Body of pancreas (tissue), 4 donors: ENCODE measurements at regions not wholly inside any gene's neighbourhood (a gene's known extent, or its start where the extent isn't known, plus 50 kb on each side); places are given as distances from the start of the nearest gene placed in this dataset.

Source experiments
- ATAC-seq: fragments of 150-250 bp; one replicate; pipeline ENCODE4 v1.9.1; 2016
- DNase-seq, 4 donors: peaks; one replicate each; pipeline ENCODE4 v3.0.0-alpha.2; 2019
- H3K27ac ChIP-seq, 4 donors: fragments of 200-600 bp; sonication (generic); 1 replicate in 3 of 4; 2 replicates in 1 of 4; pipeline versions ENCODE4 v1.5.1 to v1.6.1; 2016 to 2019; ENCODE audit warnings: mild to moderate bottlenecking in 1 of 4, mixed read lengths in 1 of 4, moderate library complexity in 1 of 4
- H3K27me3 ChIP-seq, 2 donors: fragments of 200-600 bp; sonication (generic); one replicate each; pipeline ENCODE4 v1.6.0; 2016; ENCODE audit warnings: mild to moderate bottlenecking in 1 of 2
- H3K36me3 ChIP-seq, 2 donors: fragments of 200-600 bp; sonication (generic); replicated peaks in 1 of 2; 2 replicates each; pipeline ENCODE4 v1.5.1; 2016; ENCODE audit warnings: low read depth in 2 of 2; ENCODE audit not compliant: insufficient read depth in 1 of 2
- H3K4me1 ChIP-seq: fragments of 200-600 bp; sonication (generic); one replicate; pipeline ENCODE4 v1.6.0; 2016
- H3K4me3 ChIP-seq, 2 donors: fragments of 200-600 bp; sonication (generic); 1 replicate in 1 of 2; 2 replicates in 1 of 2; pipeline ENCODE4 v1.5.1; 2016 to 2019
- H3K9me3 ChIP-seq, 3 donors: fragments of 200-600 bp; sonication (generic); 1 replicate in 2 of 3; 2 replicates in 1 of 3; pipeline ENCODE4 v1.5.1; 2016
- POLR2A ChIP-seq, 3 donors: fragments of 450-650 bp; IDR thresholded peaks; one replicate each; pipeline ENCODE4 v1.6.1; 2016; ENCODE audit warnings: antibody characterized with exemption in 3 of 3, mild to moderate bottlenecking in 2 of 3
- WGBS, 2 donors: methylation state at CpG; one replicate each; pipeline ENCODE4 v1.1.5; 2017; 5-methylcytosine and 5-hydroxymethylcytosine counted together
- intact Hi-C: fragments of 100-400 bp; cut with DNase I; formaldehyde crosslinking; loops from one replicate; pipeline ENCODE4 v1.15.1; 2023
- TF ChIP-seq, protein P1 (sequence below), 7 experiments: fragments of 450-650 bp in 4 of 7; fragments of 200-600 bp in 3 of 7; sonication (generic) in 3 of 7; IDR thresholded peaks; one replicate each; pipeline ENCODE4 v1.5.1; 2016 to 2019; ENCODE audit warnings: antibody characterized with exemption in 7 of 7

DNA sequence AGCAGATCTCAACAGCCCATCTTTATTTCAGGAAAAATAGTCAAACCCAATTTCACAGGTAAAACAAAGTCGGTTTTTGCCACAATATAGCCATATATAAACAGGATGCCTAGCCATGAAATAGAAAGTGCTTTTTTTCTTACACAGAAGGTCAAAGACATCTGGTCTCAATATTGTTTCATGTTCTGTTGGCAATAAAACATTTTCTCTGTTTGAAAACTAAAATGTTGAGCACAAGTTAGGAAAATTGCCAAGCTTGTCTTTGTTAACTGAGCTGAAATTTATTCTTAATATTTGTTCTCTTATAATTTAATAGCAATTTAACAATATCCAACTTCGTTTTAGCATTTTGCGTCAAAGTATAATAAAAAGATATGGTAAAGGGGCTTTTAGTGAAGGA is 673.4 kb downstream of the DTWD2 start:
- 61 to 64% methylated on average over 3 of the region's 3 CpGs for WGBS, 2 donors
- ATAC-seq (no peak), DNase-seq (no peak)
- Histone ChIP-seq H3K27me3 (no peaks in the 10 kb centered on the region), H3K4me3 (no peak overlapping the region), H3K36me3 (no peaks in the 10 kb centered on the region), H3K9me3 (no peaks in the 10 kb centered on the region), H3K4me1 (no peaks in the 10 kb centered on the region), H3K27ac (no peak overlapping the region)
- intact Hi-C loops: no loop called here
- TF ChIP-seq, protein P1, sequence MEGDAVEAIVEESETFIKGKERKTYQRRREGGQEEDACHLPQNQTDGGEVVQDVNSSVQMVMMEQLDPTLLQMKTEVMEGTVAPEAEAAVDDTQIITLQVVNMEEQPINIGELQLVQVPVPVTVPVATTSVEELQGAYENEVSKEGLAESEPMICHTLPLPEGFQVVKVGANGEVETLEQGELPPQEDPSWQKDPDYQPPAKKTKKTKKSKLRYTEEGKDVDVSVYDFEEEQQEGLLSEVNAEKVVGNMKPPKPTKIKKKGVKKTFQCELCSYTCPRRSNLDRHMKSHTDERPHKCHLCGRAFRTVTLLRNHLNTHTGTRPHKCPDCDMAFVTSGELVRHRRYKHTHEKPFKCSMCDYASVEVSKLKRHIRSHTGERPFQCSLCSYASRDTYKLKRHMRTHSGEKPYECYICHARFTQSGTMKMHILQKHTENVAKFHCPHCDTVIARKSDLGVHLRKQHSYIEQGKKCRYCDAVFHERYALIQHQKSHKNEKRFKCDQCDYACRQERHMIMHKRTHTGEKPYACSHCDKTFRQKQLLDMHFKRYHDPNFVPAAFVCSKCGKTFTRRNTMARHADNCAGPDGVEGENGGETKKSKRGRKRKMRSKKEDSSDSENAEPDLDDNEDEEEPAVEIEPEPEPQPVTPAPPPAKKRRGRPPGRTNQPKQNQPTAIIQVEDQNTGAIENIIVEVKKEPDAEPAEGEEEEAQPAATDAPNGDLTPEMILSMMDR (IDR thresholded peaks at IDR 0.05): no peak
- no peak for TF ChIP-seq POLR2A (IDR thresholded peaks at IDR 0.05)

DNA sequence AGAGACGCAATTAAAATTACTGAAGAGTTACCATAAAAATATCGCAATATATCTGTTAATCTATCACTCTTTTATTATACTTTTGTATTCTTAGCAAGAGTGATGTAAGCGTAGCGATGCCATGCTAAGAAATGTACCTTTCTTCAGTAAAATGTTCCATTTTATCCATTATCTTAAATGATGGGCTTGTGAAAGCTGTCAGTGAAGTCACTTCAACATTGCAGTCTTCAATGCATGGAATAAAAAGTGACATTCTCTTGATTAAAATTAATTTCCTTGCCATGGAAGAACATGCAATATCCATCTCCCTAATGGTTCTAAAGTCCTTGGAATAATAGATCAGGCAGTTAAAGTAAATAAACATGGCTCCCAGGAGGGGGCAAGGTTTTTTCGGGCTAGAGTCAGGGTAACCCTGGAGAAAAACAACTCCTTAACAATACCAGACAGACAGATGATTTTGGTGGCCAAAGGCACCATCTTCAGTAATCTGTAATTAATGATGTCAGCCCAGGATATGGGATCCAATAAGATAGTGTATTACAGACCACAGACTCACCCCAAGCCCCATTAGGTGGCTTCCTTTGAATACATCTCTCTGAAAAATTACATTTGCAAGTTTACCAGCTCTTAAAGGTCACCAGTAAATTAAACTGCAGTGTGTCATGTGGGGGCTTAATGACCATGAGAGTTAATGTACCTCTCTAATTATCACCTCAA is 677.1 kb downstream of the DTWD2 start:
- H3K9me3 ChIP-seq: no peaks in the 10 kb centered on the region
- DNase-seq (no peak), ATAC-seq (no peak)
- intact Hi-C loops: no loop called here
- TF ChIP-seq POLR2A (IDR thresholded peaks at IDR 0.05): no peak
- TF ChIP-seq, protein P1 (IDR thresholded peaks at IDR 0.05): no peak
- H3K4me1 ChIP-seq: no peaks in the 10 kb centered on the region
- WGBS, 2 donors: 72 to 77% methylated on average over 5 of the region's 5 CpGs
- H3K27ac ChIP-seq: no peak overlapping the region
- H3K4me3 ChIP-seq: no peak overlapping the region
- no peaks in the 10 kb centered on the region for H3K36me3 ChIP-seq
- H3K27me3 ChIP-seq: no peaks in the 10 kb centered on the region

DNA sequence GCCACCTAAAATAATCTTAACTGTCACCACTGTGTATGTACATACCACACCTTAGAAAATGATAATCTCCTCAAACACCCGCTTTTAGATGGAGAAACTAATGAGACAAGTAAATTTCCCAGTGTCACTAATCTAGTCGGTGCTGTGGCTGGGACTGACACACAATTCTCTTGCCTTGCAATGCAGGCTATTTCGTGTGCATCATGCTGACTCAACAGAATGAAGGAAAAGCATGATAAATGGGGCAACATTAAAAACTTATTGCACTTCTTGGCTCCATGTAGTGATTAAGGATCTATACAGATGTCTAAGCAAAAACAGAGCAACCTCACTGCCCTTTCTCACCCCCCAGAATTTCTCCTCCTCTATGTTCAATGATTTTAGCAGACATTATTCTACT is 677.9 kb downstream of the DTWD2 start:
- Histone ChIP-seq H3K36me3 (no peaks in the 10 kb centered on the region), H3K9me3 (no peaks in the 10 kb centered on the region), H3K27me3 (no peaks in the 10 kb centered on the region), H3K4me3 (no peak overlapping the region), H3K4me1 (no peaks in the 10 kb centered on the region), H3K27ac (no peak overlapping the region)
- ATAC-seq: no peak
- TF ChIP-seq POLR2A (IDR thresholded peaks at IDR 0.05): no peak
- TF ChIP-seq, protein P1 (IDR thresholded peaks at IDR 0.05): no peak
- intact Hi-C loops: no loop called here
- no peak for DNase-seq
- WGBS, 2 donors: 46 to 50% methylated on average over 3 of the region's 3 CpGs

DNA sequence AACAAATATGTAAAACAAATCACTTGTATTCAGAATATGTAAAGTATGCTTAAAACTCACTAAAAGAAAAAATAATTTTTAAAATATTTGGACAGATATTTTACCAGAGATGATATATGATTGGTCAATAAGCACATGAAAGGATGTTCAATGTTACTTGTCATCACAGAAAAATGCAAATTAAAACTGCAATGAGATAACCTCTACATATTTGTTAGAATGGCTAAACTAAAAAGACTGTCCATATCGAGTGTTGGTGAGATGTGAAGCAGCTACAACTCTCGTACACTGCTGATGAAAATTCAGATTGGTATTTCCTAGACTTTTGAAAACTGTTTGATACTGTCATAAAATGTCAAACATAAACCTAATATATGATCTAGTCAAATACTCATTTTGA is 685.1 kb downstream of the DTWD2 start:
- H3K9me3 ChIP-seq: no peaks in the 10 kb centered on the region
- no peak for DNase-seq
- WGBS, 2 donors: 78% methylated on average over 2 of the region's 2 CpGs
- no peak for ATAC-seq
- H3K27me3 ChIP-seq: no peaks in the 10 kb centered on the region
- TF ChIP-seq POLR2A (IDR thresholded peaks at IDR 0.05): no peak
- TF ChIP-seq, protein P1 (IDR thresholded peaks at IDR 0.05): no peak
- H3K36me3 ChIP-seq: no peaks in the 10 kb centered on the region
- H3K4me3 ChIP-seq: no peak overlapping the region
- H3K4me1 ChIP-seq: no peaks in the 10 kb centered on the region
- intact Hi-C loops: no loop called here
- no peak overlapping the region for H3K27ac ChIP-seq

DNA sequence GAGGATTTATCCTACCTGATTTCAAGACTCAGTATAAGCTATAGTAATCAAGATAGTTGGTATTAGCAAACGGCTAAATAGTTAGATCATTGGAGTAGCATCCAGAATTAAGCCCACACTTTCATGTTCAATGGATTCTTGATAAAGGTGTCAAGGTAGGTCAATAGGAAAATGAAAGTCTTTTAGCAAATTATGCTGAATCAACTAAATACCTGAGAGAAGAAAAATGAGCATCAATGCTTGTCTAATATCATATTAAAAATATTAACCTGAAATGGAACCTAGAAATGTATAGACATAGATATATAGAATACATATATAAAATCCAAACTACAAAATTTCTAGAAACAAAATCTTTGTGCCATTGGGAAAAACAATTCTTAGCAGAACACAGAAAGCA is 685.6 kb downstream of the DTWD2 start:
- Histone ChIP-seq H3K36me3 (no peaks in the 10 kb centered on the region), H3K4me3 (no peak overlapping the region), H3K4me1 (no peaks in the 10 kb centered on the region), H3K9me3 (no peaks in the 10 kb centered on the region), H3K27me3 (no peaks in the 10 kb centered on the region), H3K27ac (no peak overlapping the region)
- DNase-seq: no peak
- intact Hi-C loops: no loop called here
- TF ChIP-seq, protein P1 (IDR thresholded peaks at IDR 0.05): no peak
- TF ChIP-seq POLR2A (IDR thresholded peaks at IDR 0.05): no peak
- WGBS, 2 donors: 31 to 48% methylated on average over 1 of the region's 1 CpG
- no peak for ATAC-seq
